ENCODE measurements at regions not wholly inside any gene's neighbourhood (a gene's known extent, or its start where the extent isn't known, plus 50 kb on each side); places are given as distances from the start of the nearest gene placed in this dataset.

GRCh38 chr5:142445266-142445665 is 120.4 kb upstream of the SPRY4 start:
- DNase-seq, result no peak
- H3K36me3 ChIP-seq (replicated peaks; ENCODE audit: control insufficient read depth, insufficient read depth, low read length), result no peaks in the 10 kb centered on the region
- no peak overlapping the region for H3K4me3 ChIP-seq (ENCODE audit: insufficient read depth, low read depth, low read length)
- H3K27me3 ChIP-seq (ENCODE audit: control insufficient read depth, insufficient read depth, low read length), result no peaks in the 10 kb centered on the region

GRCh38 chr5:142441616-142442015 is 116.8 kb upstream of the SPRY4 start:
- H3K4me3 ChIP-seq (ENCODE audit: insufficient read depth, low read depth, low read length), result no peak overlapping the region
- no peak for DNase-seq
- no peaks in the 10 kb centered on the region for H3K36me3 ChIP-seq (replicated peaks; ENCODE audit: control insufficient read depth, insufficient read depth, low read length)
- no peaks in the 10 kb centered on the region for H3K27me3 ChIP-seq (ENCODE audit: control insufficient read depth, insufficient read depth, low read length)

- no peak overlapping the region for H3K4me3 ChIP-seq (ENCODE audit: insufficient read depth, low read depth, low read length)
- H3K27me3 ChIP-seq (ENCODE audit: control insufficient read depth, insufficient read depth, low read length), result no peaks in the 10 kb centered on the region
- no peaks in the 10 kb centered on the region for H3K36me3 ChIP-seq (replicated peaks; ENCODE audit: control insufficient read depth, insufficient read depth, low read length)
- no peak for DNase-seq
Measured at GRCh38 chr5:142439207-142439860, 114.5 kb upstream of the SPRY4 start.

- Histone ChIP-seq H3K36me3 (replicated peaks; ENCODE audit: control insufficient read depth, insufficient read depth, low read length) (no peaks in the 10 kb centered on the region), H3K27me3 (ENCODE audit: control insufficient read depth, insufficient read depth, low read length) (no peaks in the 10 kb centered on the region), H3K4me3 (ENCODE audit: insufficient read depth, low read depth, low read length) (no peak overlapping the region)
- no peak for DNase-seq
Measured at GRCh38 chr5:142438573-142438972, 113.8 kb upstream of the SPRY4 start.

GRCh38 chr5:142437563-142437962 is 112.7 kb upstream of the SPRY4 start:
- DNase-seq, result no peak
- no peaks in the 10 kb centered on the region for H3K27me3 ChIP-seq (ENCODE audit: control insufficient read depth, insufficient read depth, low read length)
- no peaks in the 10 kb centered on the region for H3K36me3 ChIP-seq (replicated peaks; ENCODE audit: control insufficient read depth, insufficient read depth, low read length)
- H3K4me3 ChIP-seq (ENCODE audit: insufficient read depth, low read depth, low read length), result no peak overlapping the region

GRCh38 chr5:142435410-142436115 is 110.7 kb upstream of the SPRY4 start:
- Histone ChIP-seq H3K27me3 (ENCODE audit: control insufficient read depth, insufficient read depth, low read length) (no peaks in the 10 kb centered on the region), H3K36me3 (replicated peaks; ENCODE audit: control insufficient read depth, insufficient read depth, low read length) (no peaks in the 10 kb centered on the region), H3K4me3 (ENCODE audit: insufficient read depth, low read depth, low read length) (no peak overlapping the region)
- no peak for DNase-seq

- DNase-seq, result no peak
- Histone ChIP-seq H3K4me3 (ENCODE audit: insufficient read depth, low read depth, low read length) (no peak overlapping the region), H3K27me3 (ENCODE audit: control insufficient read depth, insufficient read depth, low read length) (no peaks in the 10 kb centered on the region), H3K36me3 (replicated peaks; ENCODE audit: control insufficient read depth, insufficient read depth, low read length) (no peaks in the 10 kb centered on the region)
Measured at GRCh38 chr5:142434322-142434612, 109.4 kb upstream of the SPRY4 start.

- Histone ChIP-seq H3K27me3 (ENCODE audit: control insufficient read depth, insufficient read depth, low read length) (no peaks in the 10 kb centered on the region), H3K36me3 (replicated peaks; ENCODE audit: control insufficient read depth, insufficient read depth, low read length) (no peaks in the 10 kb centered on the region), H3K4me3 (ENCODE audit: insufficient read depth, low read depth, low read length) (no peak overlapping the region)
- no peak for DNase-seq
Measured at GRCh38 chr5:142433526-142434321, 108.9 kb upstream of the SPRY4 start.

- no peak overlapping the region for H3K4me3 ChIP-seq (ENCODE audit: insufficient read depth, low read depth, low read length)
- no peaks in the 10 kb centered on the region for H3K36me3 ChIP-seq (replicated peaks; ENCODE audit: control insufficient read depth, insufficient read depth, low read length)
- no peak for DNase-seq
- no peaks in the 10 kb centered on the region for H3K27me3 ChIP-seq (ENCODE audit: control insufficient read depth, insufficient read depth, low read length)
Measured at GRCh38 chr5:142432961-142433360, 108.1 kb upstream of the SPRY4 start.

- no peaks in the 10 kb centered on the region for H3K27me3 ChIP-seq (ENCODE audit: control insufficient read depth, insufficient read depth, low read length)
- H3K36me3 ChIP-seq (replicated peaks; ENCODE audit: control insufficient read depth, insufficient read depth, low read length), result no peaks in the 10 kb centered on the region
- DNase-seq, result no peak
- H3K4me3 ChIP-seq (ENCODE audit: insufficient read depth, low read depth, low read length), result no peak overlapping the region
Measured at GRCh38 chr5:142432369-142432863, 107.6 kb upstream of the SPRY4 start.

- Histone ChIP-seq H3K4me3 (ENCODE audit: insufficient read depth, low read depth, low read length) (no peak overlapping the region), H3K27me3 (ENCODE audit: control insufficient read depth, insufficient read depth, low read length) (no peaks in the 10 kb centered on the region), H3K36me3 (replicated peaks; ENCODE audit: control insufficient read depth, insufficient read depth, low read length) (no peaks in the 10 kb centered on the region)
- DNase-seq, result no peak
Measured at GRCh38 chr5:142428773-142429473, 104.1 kb upstream of the SPRY4 start.

GRCh38 chr5:142428036-142428772 is 103.4 kb upstream of the SPRY4 start:
- Histone ChIP-seq H3K27me3 (ENCODE audit: control insufficient read depth, insufficient read depth, low read length) (no peaks in the 10 kb centered on the region), H3K4me3 (ENCODE audit: insufficient read depth, low read depth, low read length) (no peak overlapping the region), H3K36me3 (replicated peaks; ENCODE audit: control insufficient read depth, insufficient read depth, low read length) (no peaks in the 10 kb centered on the region)
- no peak for DNase-seq

GRCh38 chr5:142427529-142427928 is 102.7 kb upstream of the SPRY4 start:
- H3K4me3 ChIP-seq (ENCODE audit: insufficient read depth, low read depth, low read length), result no peak overlapping the region
- no peaks in the 10 kb centered on the region for H3K27me3 ChIP-seq (ENCODE audit: control insufficient read depth, insufficient read depth, low read length)
- DNase-seq, result no peak
- no peaks in the 10 kb centered on the region for H3K36me3 ChIP-seq (replicated peaks; ENCODE audit: control insufficient read depth, insufficient read depth, low read length)

- Histone ChIP-seq H3K36me3 (replicated peaks; ENCODE audit: control insufficient read depth, insufficient read depth, low read length) (no peaks in the 10 kb centered on the region), H3K4me3 (ENCODE audit: insufficient read depth, low read depth, low read length) (no peak overlapping the region), H3K27me3 (ENCODE audit: control insufficient read depth, insufficient read depth, low read length) (no peaks in the 10 kb centered on the region)
- DNase-seq, result no peak
Measured at GRCh38 chr5:142427015-142427364, 102.2 kb upstream of the SPRY4 start.

Measured in H7 (cell line).